Uterus (tissue), 2 donors: ENCODE measurements at regions not wholly inside any gene's neighbourhood (a gene's known extent, or its start where the extent isn't known, plus 50 kb on each side); places are given as distances from the start of the nearest gene placed in this dataset.

ENCODE experiments used
- CTCF ChIP-seq, 4 experiments: fragments of 200-600 bp in 2 of 4; fragments of 450-650 bp in 2 of 4; sonication (generic) in 2 of 4; IDR thresholded peaks; one replicate each; pipeline ENCODE4 v1.5.1; 2016 to 2019; ENCODE audit warnings: antibody characterized with exemption in 4 of 4, mild to moderate bottlenecking in 2 of 4, moderate library complexity in 1 of 4
- POLR2A ChIP-seq, 2 donors: fragments of 450-650 bp; IDR thresholded peaks; one replicate each; pipeline ENCODE4 v1.6.1; 2016; ENCODE audit warnings: antibody characterized with exemption in 2 of 2, mild to moderate bottlenecking in 1 of 2, moderate library complexity in 1 of 2

GRCh38 chr1:55552636-55553035, 337.5 kb upstream of the USP24 start:
- TF ChIP-seq CTCF (IDR thresholded peaks at IDR 0.05): no peak
- no peak for TF ChIP-seq POLR2A (IDR thresholded peaks at IDR 0.05)
